ENCODE measurements at regions not wholly inside any gene's neighbourhood (a gene's known extent, or its start where the extent isn't known, plus 50 kb on each side); places are given as distances from the start of the nearest gene placed in this dataset.
A peak's percentile ranks its signal among the peaks of the same experiment; 100 is the strongest.
"Not testable (repeated sequence)": the region's sequence is repeated elsewhere in the genome, so short reads cannot be mapped to it uniquely, and the experiment has no call there.

DNA sequence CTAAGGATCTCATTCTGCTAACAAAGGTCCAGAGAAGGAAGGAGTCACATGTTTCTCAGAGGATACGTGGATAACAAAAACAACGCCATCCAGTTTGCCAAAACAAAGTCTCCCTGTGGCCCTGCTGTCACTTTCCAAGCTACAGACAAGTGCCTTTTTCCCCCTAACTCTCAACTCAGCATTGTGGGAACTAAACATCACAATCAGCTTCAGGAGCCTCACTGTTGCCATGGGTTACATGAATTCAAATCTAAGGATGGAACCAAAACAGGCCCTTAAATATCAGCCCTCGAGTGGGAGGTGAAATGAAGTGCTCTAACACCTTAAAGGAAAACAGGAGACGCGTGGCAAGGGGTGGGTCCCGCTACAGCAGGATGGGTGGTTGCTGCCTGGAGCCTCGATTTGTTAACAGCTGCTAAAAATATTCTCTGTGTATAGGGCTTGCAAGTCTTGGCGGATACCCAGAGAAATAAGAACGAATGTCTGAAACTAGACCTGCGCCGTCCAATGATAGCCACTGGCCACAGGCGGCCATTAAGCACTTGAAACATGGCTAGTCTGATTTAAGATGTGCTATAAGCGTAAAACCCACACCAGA is 66.4 kb upstream of the SOD1 start:
- TF ChIP-seq, protein P1, sequence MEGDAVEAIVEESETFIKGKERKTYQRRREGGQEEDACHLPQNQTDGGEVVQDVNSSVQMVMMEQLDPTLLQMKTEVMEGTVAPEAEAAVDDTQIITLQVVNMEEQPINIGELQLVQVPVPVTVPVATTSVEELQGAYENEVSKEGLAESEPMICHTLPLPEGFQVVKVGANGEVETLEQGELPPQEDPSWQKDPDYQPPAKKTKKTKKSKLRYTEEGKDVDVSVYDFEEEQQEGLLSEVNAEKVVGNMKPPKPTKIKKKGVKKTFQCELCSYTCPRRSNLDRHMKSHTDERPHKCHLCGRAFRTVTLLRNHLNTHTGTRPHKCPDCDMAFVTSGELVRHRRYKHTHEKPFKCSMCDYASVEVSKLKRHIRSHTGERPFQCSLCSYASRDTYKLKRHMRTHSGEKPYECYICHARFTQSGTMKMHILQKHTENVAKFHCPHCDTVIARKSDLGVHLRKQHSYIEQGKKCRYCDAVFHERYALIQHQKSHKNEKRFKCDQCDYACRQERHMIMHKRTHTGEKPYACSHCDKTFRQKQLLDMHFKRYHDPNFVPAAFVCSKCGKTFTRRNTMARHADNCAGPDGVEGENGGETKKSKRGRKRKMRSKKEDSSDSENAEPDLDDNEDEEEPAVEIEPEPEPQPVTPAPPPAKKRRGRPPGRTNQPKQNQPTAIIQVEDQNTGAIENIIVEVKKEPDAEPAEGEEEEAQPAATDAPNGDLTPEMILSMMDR (IDR thresholded peaks at IDR 0.05), result no peak
- H3K4me1 Mint-ChIP-seq (ENCODE audit: low read depth), result no peaks in the 10 kb centered on the region

DNA sequence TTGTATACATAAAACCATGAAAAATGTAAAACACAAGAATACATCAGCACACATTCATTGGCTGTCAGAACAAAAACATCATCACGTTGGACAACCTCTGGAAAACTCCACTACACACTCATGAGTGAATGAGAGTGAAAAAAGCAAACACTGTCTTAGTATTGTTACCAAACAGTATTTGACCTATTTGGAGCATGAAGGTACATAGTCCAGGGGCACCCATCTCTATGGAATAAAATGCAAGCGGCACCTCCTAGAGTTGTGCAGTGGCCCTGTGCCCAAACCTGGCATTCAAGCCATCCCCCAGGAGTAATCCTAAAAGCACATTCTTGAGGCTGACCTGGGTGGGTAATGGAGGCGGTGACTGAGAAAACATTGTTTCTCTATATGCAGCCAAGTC is 67.0 kb upstream of the SOD1 start:
- Mint-ChIP-seq H3K9me3 (ENCODE audit: low read depth) (no peaks in the 10 kb centered on the region), H3K27ac (ENCODE audit: unreplicated experiment) (no peak overlapping the region), H3K4me1 (ENCODE audit: low read depth) (no peaks in the 10 kb centered on the region), H3K4me3 (ENCODE audit: unreplicated experiment) (no peak overlapping the region), H3K27me3 (ENCODE audit: low read depth) (no peaks in the 10 kb centered on the region), H3K36me3 (ENCODE audit: low read depth) (peaks cover 3% of the 10 kb centered on the region)
- no peak for DNase-seq (ENCODE audit: low spot score)
- TF ChIP-seq, protein P1 (IDR thresholded peaks at IDR 0.05), result no peak

More for the DNA sequence above, 66.4 kb upstream of the SOD1 start:
- Mint-ChIP-seq H3K27ac (ENCODE audit: unreplicated experiment) (no peak overlapping the region), H3K9me3 (ENCODE audit: low read depth) (no peaks in the 10 kb centered on the region), H3K27me3 (ENCODE audit: low read depth) (no peaks in the 10 kb centered on the region), H3K4me3 (ENCODE audit: unreplicated experiment) (no peak overlapping the region), H3K36me3 (ENCODE audit: low read depth) (peaks cover 3% of the 10 kb centered on the region)
- no peak for DNase-seq (ENCODE audit: low spot score)

DNA sequence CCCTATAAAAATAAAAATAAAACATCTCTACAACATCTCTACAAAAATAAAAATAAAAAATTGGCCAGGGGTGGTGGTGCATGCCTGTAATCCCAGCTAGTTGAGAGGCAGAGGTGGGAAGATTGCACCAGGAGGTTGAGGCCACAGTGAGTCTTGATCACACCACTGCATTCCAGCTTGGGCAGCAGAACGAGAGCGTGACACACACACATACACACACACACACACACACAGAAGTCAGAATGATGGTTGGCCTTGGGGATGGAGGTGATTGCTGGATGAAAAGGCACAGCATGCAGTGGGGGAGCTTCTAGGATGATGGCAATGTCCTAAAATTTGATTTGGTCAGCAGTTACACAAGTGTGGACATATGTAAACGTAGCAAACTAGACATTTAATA is 69.7 kb upstream of the SOD1 start:
- TF ChIP-seq, protein P1 (IDR thresholded peaks at IDR 0.05), result no peak
- Mint-ChIP-seq H3K4me1 (ENCODE audit: low read depth) (no peaks in the 10 kb centered on the region), H3K4me3 (ENCODE audit: unreplicated experiment) (no peak overlapping the region), H3K27me3 (ENCODE audit: low read depth) (no peaks in the 10 kb centered on the region), H3K36me3 (ENCODE audit: low read depth) (no peaks in the 10 kb centered on the region), H3K9me3 (ENCODE audit: low read depth) (no peaks in the 10 kb centered on the region), H3K27ac (ENCODE audit: unreplicated experiment) (peak overlapping the region; percentile 24)
- DNase-seq (ENCODE audit: low spot score), result no peak

DNA sequence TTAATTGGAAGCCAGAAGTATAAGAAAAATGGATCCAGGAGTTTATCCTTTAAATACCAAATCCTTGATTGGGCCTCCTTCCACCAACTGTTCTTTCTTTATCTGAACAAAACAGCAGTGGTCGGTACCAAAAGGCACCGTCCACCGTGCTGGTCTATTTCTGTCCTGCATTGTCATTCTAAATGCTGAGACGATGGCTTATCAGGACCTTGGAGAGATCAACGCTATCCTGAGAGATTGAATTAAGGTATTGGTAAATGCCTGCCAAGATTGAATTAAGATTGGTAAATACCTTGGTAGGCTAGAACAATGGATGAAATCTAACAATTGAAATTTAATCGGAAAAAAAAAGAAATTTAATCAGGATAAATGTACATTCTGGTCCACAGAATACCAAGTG is 73.4 kb upstream of the SOD1 start:
- Mint-ChIP-seq H3K4me1 (ENCODE audit: low read depth) (no peaks in the 10 kb centered on the region), H3K36me3 (ENCODE audit: low read depth) (no peaks in the 10 kb centered on the region), H3K27me3 (ENCODE audit: low read depth) (no peaks in the 10 kb centered on the region), H3K4me3 (ENCODE audit: unreplicated experiment) (no peak overlapping the region), H3K9me3 (ENCODE audit: low read depth) (no peaks in the 10 kb centered on the region), H3K27ac (ENCODE audit: unreplicated experiment) (no peak overlapping the region)
- no peak for DNase-seq (ENCODE audit: low spot score)
- TF ChIP-seq, protein P1 (IDR thresholded peaks at IDR 0.05), result no peak

DNA sequence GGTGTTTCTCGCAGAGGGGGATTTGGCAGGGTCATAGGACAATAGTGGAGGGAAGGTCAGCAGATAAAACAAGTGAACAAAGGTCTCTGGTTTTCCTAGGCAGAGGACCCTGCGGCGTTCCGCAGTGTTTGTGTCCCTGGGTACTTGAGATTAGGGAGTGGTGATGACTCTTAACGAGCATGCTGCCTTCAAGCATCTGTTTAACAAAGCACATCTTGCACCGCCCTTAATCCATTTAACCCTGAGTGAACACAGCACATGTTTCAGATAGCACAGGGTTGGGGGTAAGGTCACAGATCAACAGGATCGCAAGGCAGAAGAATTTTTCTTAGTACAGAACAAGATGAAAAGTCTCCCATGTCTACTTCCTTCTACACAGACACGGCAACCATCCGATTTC is 75.6 kb upstream of the SOD1 start:
- not testable (repeated sequence) for DNase-seq (ENCODE audit: low spot score); H3K36me3 Mint-ChIP-seq (ENCODE audit: low read depth); H3K9me3 Mint-ChIP-seq (ENCODE audit: low read depth); H3K4me1 Mint-ChIP-seq (ENCODE audit: low read depth); H3K4me3 Mint-ChIP-seq (ENCODE audit: unreplicated experiment); H3K27ac Mint-ChIP-seq (ENCODE audit: unreplicated experiment); H3K27me3 Mint-ChIP-seq (ENCODE audit: low read depth)

DNA sequence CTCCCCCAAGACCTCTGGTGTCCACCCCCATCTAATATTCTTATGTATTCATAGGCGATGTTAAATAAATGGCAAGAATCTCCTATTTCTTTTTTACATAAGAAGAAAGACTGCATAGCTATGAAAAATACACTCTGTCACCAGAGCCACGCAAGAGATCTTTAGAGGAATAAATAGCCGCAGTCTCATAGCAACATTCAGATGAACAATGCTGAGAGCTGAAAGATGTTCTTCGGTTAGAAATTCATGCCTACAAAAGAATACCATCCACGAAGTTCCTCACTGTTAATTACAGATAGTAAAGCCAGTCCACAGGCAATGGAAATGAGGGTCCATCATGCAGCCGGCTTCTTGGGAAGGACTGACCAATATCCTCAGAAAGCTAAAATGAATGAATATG is 76.0 kb upstream of the SOD1 start:
- no peak for DNase-seq (ENCODE audit: low spot score)
- Mint-ChIP-seq H3K36me3 (ENCODE audit: low read depth) (no peaks in the 10 kb centered on the region), H3K27me3 (ENCODE audit: low read depth) (peaks cover 2% of the 10 kb centered on the region), H3K9me3 (ENCODE audit: low read depth) (no peaks in the 10 kb centered on the region), H3K27ac (ENCODE audit: unreplicated experiment) (no peak overlapping the region), H3K4me1 (ENCODE audit: low read depth) (no peaks in the 10 kb centered on the region), H3K4me3 (ENCODE audit: unreplicated experiment) (no peak overlapping the region)
- TF ChIP-seq, protein P1 (IDR thresholded peaks at IDR 0.05), result no peak

Measured in chondrocyte (in vitro differentiated cells).